NCI-H2227 (cell line): ENCODE measurements at regions not wholly inside any gene's neighbourhood (a gene's known extent, or its start where the extent isn't known, plus 50 kb on each side); places are given as distances from the start of the nearest gene placed in this dataset.

Source experiments
- DNase-seq: peaks from one replicate; lab custom pipeline; 2025; ENCODE audit not compliant: unreplicated experiment; lab: John Stamatoyannopoulos, UW

- DNase-seq, result no peak
Observed at GRCh38 chr17:73722165-73722564, 77.9 kb upstream of the SDK2 start.

GRCh38 chr17:73723317-73723716 is 79.1 kb upstream of the SDK2 start:
- no peak for DNase-seq

- no peak for DNase-seq
Observed at GRCh38 chr17:73724341-73724740, 80.1 kb upstream of the SDK2 start.

- no peak for DNase-seq
Observed at GRCh38 chr17:73724990-73725389, 80.7 kb upstream of the SDK2 start.

GRCh38 chr17:73725794-73726515 is 81.7 kb upstream of the SDK2 start:
- no peak for DNase-seq

GRCh38 chr17:73727941-73728340 is 83.7 kb upstream of the SDK2 start:
- no peak for DNase-seq

- DNase-seq, result no peak
Observed at GRCh38 chr17:73729101-73729500, 84.9 kb upstream of the SDK2 start.

GRCh38 chr17:73731733-73732132 is 87.5 kb upstream of the SDK2 start:
- DNase-seq, result no peak

GRCh38 chr17:73733517-73733916 is 89.3 kb upstream of the SDK2 start:
- no peak for DNase-seq

- DNase-seq, result no peak
Observed at GRCh38 chr17:73735245-73735644, 91.0 kb upstream of the SDK2 start.

GRCh38 chr17:73738751-73739575 is 94.7 kb upstream of the SDK2 start:
- no peak for DNase-seq

- no peak for DNase-seq
Observed at GRCh38 chr17:73740370-73740769, 96.1 kb upstream of the SDK2 start.

- DNase-seq, result no peak
Observed at GRCh38 chr17:73742948-73743381, 98.7 kb upstream of the SDK2 start.

- DNase-seq, result no peak
Observed at GRCh38 chr17:73743518-73744201, 99.4 kb upstream of the SDK2 start.

GRCh38 chr17:73744411-73744810 is 100.2 kb upstream of the SDK2 start:
- no peak for DNase-seq

- DNase-seq, result no peak
Observed at GRCh38 chr17:73746314-73747073, 102.2 kb upstream of the SDK2 start.

GRCh38 chr17:73747221-73748002 is 103.2 kb upstream of the SDK2 start:
- DNase-seq, result no peak

GRCh38 chr17:73748508-73748907 is 104.3 kb upstream of the SDK2 start:
- peak; percentile 30 for DNase-seq

- no peak for DNase-seq
Observed at GRCh38 chr17:73749337-73749823, 105.1 kb upstream of the SDK2 start.

- no peak for DNase-seq
Observed at GRCh38 chr17:73749928-73750605, 105.8 kb upstream of the SDK2 start.
